Activated T-helper 9 cell treated with anti-CD3 and anti-CD28 coated beads, Interleukin-2, amount 50 U/mL, for 16 hours (primary cell): ENCODE measurements at regions not wholly inside any gene's neighbourhood (a gene's known extent, or its start where the extent isn't known, plus 50 kb on each side); places are given as distances from the start of the nearest gene placed in this dataset.

ENCODE experiments used
- DNase-seq: peaks from one replicate; pipeline ENCODE4 v3.0.0-alpha.2; 2020; ENCODE audit warnings: low read depth

DNA sequence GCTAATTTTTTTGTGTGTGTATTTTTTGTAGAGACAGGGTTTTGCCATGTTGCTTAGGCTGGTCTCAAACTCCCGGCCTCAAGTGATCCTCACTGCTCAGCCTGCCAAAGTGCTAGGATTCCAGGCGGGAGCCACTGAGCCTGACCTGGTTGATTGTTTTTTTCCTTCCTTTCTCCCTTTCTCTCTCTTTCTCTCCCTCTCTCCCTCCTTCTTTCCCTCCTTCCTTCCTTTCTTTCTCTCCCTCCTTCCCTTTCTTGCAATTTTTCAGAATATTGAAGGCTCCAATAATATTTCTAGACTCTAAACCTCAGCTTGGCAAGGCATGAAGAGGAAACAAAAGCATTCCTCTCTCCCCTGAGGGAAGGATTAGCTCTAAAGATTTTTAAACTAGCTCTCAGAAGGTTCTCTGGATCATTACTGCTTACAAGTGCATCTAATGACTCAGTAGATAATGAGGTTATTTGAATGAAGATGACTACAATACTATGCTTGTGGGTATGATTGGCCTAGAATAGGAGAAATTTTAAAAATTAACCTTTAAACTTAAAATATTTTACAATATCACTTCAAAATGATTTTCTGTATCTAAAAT is 68.5 kb upstream of the GADD45A start:
- no peak for DNase-seq

DNA sequence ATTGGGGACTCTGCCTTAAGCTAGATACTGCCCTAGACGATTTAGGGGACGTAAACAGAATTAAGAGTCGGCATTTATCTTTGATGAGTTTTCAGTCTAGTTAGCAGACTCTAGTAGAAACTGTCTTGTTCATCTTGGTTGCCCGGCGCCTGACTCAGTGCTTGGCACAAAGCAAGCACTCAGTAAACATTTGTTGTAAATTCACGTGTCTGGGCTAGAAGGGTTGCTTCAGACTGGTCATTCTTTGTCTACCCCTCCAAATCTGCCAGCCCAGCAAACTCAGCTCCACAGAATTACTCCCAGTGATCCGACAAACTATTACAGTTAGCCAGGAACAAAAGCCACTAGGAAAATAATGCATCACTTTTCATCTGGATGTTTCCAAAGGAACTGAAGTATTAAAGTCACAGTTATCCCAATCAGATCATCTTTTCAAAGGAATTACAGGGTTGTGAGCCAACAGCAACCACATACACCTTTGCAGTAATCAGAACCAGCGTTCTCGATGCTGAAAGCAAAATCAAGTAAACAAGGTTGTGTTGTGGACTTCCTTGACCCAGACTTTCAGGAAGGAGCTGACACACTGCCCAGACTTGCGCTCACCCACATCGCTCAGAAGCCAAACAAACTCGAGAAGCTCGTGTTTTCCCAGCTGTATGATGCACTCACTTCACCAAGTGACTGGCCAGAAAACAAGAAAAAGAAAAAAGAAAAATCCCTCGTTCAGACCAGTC is 66.5 kb upstream of the GADD45A start:
- DNase-seq: no peak

DNA sequence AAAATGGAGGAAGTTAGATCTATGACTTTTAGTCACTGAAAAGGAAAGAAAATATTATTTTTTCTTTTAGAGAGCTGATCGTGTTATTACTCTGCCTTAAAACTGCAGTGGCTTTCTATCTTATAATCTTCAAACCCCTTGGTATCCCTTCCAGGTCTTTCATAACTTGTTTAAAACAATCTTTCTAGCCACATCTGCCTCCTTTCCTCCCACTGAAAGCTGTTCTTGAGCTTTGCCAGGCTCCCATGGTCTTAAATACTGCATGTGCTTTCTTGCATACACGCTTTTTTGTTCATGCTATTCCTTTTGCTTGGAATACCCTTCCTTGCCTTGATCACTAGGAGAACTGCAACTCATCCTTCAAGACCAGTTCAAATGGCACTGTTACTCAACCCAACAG is 65.9 kb upstream of the GADD45A start:
- no peak for DNase-seq

DNA sequence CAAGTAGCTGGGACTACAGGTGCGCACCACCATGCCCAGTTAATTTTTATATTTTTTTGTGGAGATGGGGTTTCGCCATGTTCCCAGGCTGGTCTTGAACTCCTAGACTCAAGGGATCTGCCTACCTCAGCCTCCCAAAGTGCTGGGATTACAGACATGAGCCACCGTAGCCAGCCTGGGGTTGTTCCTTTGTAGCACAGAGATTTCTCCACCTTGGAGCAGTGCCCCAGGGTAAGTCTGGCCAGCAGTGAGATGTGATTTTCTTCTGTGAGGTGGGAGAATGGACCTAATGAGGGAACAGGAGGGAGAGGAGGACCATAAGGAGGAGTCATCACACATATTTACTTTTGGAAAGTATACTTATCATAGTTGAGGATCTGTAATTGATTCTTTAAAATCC is 61.1 kb upstream of the GADD45A start:
- DNase-seq: no peak

DNA sequence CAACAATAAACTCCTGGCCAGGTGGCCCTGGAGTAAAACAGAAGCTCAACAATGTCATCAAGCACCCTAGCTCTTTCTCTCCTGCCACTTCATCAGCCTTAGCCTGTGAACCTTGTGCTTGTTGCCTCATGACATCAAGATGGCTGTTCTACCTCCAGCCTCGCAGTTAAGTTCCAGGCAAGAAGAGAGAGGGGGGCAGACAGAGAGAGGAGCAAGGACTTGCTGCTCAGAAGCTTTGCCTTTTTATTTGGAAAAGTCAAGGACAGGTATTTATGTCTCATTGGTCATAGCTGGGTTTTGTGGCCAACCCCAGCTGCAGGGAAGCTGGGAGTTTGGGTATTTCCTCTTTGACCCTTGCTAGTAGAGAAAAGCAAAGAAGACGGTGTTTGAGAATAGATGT is 60.3 kb upstream of the GADD45A start:
- DNase-seq: no peak

DNA sequence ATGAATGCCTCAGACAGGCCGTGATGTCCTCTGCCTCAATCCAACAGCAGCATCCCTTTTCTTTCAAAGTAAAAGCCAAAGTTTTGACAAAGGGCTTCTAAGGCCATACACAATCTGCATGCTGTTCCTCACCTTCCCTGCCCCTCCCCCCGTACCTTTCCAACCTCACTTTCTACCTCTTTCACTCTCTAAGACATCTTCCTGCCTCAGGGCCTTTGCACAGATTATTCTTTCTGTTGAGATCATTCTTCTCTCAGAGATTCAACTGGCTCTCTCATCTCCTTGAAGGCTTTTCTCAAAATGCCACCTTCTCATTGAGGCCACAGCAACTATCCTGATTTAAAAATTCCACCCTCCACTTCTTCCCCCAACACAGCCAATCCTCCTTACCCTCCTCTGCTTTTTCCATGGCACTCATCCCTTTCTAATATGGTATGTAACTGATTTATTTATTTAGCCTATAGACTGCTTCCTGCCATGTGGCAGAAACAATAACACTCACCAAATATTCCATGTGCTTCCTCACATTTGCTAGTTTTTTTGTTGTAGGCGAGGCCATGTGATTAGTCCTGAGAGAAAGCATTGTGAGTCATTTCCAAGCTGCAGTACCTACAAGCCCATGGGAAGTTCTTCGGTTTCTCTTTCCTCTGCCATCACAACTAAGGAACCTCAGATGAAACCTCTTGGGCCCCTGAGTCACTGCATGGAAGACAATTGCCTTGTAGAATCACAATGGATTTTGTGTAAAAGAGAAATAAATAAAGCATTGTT is 58.7 kb upstream of the GADD45A start:
- no peak for DNase-seq

DNA sequence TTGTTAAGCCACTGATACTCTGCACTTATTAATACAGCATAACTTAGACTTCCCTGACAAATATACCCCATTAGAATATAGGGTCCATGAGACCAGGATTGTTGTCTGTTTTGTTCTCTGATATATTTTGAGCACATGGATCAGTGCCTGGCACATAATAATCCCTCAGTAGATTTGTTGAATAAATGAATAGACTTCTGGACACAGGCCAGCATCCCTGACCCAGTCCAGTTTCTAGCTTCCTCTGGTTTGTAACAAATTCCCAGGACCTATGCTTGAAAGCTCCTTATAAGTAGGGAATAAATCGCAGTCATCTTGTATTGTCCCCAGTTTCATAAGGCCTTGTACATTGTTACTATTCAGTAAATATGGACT is 58.2 kb upstream of the GADD45A start:
- DNase-seq: no peak

DNA sequence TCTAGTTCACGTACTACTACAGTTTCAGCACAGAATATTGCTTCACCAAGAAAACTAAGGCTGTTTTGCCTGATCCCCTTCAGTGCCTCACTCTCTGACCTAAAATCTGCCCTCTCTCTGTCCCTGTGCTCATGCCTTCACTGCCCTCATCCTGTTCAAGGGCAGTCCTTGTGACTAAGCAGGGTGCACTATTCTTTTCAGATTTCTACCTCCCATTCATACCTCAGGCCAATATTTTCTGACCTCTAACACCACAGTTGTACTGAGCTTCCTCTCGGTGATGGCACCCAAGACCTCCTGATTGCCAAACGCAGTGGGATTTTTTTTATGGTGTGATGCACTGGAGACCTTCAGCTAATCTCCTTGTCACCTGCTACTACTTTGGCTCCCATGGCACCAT is 57.7 kb upstream of the GADD45A start:
- DNase-seq: no peak

DNA sequence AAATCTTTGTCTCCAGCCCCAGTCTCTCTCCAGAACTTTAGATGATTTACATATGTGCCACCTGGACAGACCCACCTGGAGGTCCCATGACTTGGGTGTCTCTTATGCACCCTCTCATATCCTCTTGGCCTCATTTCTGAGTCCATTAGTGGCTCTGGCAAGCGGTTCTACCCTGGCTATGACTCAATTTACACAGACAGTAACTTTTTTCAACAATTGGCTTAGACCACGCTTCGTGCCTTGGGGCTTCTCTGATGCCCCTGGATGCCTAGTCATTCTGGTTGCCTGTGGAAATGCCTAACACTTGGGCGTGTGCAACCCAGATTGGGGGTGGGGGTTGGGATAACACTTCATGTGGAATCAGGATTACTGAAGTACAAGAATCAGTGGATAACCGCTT is 57.1 kb upstream of the GADD45A start:
- DNase-seq: no peak

DNA sequence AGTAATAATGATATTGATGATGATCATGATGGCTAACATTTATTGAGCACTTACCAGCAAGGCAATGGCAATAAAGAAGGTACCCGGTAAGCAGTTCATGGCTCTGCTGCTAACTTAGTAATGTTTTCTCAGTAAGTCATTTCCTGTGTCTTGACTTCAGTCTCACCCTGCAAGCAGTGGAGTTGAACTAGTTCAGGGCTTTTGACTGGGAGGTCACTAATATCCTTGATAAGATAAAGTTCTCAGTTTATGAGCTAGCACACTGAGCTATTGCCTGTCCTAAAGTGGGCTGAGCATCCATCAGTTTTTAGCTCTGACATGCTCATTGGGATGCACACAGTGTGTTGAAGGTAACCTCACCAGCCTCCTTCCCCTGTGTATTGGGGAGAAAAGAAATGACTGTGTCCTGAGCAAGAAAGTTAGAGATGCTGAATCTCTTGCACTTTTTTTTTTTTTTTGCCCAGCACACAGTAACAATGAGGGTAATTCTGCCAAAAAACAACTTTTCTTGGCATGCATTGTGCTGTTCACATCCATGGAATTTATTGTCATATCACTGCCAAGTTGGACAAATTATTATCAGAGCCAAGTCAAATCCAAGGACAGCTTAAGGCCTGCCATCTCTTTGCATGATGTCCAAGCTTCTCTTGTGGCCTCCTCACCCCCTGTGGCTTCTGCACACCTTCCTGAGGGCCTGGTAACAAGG is 55.5 kb upstream of the GADD45A start:
- DNase-seq: no peak

DNA sequence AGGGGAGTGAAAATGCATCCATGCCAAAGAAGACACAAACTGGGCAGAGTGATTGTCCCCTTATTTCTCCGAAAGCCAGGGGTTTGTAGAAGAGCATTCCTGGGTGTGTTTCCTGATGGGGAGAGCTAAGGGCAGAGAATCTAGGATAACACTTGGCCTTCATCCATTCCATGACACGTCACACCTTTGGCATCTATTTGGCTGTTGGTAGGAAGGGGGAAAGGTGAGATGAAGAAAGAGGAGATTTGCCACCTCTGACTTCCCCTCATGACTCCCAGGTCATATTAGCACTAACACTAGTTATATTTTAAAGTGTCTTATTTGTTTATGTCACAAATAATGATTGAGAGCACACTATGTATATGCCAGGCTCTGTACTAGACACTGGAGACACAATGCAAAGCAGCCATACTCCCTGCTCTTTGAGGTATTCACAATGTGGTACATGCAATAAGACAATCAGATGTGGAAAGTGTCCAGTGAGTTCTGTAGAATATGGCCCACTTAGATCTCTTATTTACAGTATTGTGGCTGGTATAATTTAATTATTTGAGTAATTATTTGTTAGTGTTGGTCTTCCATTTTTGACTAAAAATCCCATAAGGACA is 54.5 kb upstream of the GADD45A start:
- no peak for DNase-seq

DNA sequence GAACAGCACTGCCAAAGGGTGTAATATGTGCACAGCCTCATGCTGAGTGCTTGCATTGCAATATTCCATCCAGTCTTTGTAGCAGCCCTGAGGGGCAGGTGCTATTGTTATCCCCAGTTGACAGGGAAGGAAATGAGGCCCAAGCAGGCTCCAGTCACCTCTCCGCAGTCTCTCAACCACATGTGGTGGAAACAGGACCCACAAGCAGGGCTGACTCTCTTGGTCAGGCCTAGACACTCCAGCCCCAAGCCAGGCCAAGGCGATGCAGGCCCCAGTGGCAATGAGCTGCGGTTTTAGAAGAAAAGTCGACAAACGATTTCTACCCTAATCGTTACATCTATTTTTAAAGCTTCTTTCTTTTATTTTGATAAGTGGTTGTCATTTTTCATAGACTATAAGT is 52.6 kb upstream of the GADD45A start:
- no peak for DNase-seq

DNA sequence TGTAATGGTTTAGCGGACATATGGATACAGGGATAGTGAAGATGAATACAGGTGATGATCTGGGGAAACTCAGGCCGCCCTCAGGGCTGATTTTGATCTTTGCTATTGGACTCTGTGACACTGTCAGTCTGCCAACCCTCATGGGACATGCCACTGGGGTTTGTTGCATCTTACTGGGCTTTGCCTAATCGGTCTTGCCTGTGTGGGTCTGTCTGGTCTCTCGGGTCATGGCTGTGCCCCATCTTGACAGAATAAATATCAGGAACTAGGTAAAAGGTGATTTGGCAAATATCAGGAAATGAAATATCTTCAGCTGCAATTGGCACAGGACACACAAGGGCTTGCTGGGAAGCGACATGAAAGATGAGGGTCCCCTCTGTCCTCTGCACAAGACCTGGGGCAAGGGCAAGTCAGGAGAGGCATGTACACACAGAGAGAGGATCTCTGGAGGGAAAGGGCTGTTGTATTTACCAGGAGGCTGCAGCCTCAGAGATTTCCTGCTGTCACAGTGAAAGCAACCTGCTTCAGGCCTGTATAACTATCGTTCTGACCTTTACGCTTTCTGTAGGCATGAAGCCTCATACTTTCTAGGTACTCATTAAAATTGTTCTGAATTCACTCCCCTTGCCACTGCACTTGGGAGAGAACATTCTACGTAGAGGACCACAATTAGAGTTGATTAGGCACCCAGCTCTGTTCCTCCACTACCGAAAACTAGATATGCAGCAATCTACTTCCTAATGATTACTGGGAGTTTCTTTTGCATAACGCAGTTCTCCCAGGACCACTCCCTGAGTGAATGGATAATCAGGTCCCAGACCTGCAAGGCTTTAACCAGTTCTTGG is 52.0 kb upstream of the GADD45A start:
- DNase-seq: no peak

DNA sequence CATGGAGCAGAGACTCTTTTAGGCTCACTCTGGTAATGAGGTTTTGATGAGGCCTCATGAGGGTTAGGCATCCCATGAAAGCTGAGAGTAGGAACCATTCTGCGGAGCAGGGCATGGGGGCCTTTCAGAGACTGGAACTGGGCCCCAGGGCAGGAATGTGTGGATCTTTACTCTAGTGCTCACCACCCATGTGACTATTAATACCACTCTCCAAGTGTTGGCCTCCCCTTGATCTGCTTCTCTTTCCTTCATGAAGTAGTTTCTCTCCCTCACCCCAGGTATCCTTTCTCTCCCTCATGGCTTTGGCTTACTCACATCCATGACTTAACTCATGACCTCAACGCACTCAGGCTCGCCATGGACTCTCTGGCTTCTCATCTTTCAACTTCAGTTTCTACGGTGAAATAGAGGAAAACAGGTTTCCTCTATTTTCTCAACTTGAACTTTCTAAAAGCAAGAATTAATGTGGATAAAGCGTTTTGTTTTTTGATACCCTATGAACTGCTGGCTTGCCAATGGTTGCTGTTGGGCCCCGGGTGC is 50.5 kb upstream of the GADD45A start:
- DNase-seq: no peak

DNA sequence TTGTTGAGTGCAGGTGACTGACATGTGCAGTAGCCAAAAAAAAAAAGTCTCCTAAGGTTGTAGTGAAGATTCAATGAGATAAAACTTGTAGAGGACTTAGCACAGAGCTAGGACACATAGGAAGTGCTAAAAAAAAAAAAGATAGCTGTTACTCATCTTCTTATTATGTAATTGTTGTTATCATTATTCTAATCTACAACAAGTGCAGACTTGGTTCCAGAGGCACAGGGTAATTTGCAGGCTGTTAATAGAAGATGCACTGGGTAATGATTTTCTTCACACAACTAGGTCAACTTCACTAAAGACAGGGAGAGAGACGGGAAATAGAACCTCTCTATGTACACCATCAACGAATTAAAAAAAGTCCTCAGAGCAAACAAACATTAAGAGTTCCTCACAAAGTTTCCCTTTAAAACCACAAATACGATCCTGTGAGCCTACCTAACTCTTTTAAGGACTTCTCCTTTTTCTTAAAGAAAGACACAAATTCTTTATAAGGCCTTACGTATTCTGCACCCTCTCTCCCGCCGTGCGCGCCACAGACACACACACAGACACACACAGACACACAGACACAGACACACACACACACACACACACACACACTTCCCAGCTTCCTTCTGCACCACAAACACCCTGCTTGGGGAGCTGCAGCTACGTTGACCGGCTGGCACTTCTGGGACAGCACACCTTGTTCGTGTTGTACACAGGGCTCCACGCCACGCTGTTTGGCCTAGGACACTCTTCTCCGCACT is 49.8 kb upstream of the GADD45A start:
- DNase-seq: no peak
